DMS114 treated with DMSO at 0.1 percent for 48 hours (cell line): ENCODE measurements at regions not wholly inside any gene's neighbourhood (a gene's known extent, or its start where the extent isn't known, plus 50 kb on each side); places are given as distances from the start of the nearest gene placed in this dataset.
"Not testable (repeated sequence)": the region's sequence is repeated elsewhere in the genome, so short reads cannot be mapped to it uniquely, and the experiment has no call there.

Experiments used
- DNase-seq: peaks from one replicate; lab custom pipeline; 2025; ENCODE audit not compliant: unreplicated experiment; lab: John Stamatoyannopoulos, UW

GRCh38 chr11:135015966-135016365 is 603.9 kb upstream of the B3GAT1 start:
- no peak for DNase-seq

DNA sequence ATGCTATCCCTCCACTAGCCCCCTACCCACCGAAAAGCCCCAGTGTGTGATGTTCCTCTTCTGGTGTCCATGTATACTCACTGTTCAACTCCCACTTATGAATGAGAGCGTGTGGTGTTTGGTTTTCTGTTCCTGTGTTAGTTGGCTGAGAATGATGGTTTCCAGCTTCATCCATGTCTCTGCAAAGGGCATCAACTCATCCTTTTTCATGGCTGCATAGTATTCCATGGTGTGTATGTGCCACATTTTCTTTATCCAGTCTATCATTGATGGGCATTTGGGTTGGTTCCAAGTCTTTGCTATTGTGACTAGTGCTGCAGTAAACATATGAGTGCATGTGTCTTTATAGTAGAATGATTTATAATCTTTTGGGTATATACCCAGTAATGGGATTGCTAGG is 599.3 kb upstream of the B3GAT1 start:
- not testable (repeated sequence) for DNase-seq

GRCh38 chr11:135009125-135009524 is 597.1 kb upstream of the B3GAT1 start:
- DNase-seq = no peak

GRCh38 chr11:135008412-135008811 is 596.4 kb upstream of the B3GAT1 start:
- no peak for DNase-seq

DNA sequence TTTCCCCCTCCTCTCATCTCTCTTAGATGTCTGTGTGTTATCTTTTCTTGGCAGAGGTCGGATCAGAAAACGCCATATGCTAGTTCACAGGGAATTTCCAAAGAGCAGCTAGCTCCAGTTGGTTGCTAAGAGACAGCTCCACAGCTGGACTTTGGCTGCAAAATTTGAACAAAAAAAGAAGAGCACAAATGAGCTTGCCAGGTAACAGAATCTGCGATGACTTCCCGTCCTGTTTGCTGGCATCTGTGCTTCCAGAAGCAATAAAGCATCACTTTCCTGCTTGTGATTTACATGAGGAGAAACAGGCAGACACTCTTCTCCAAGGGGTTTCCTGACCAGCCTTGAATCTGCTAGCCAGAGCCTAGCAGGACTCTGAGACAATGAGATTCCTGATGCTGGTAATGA is 596.0 kb upstream of the B3GAT1 start:
- DNase-seq = no peak

- DNase-seq = no peak
These were observed 594.8 kb upstream of the B3GAT1 start for GRCh38 chr11:135006800-135007199.

DNA sequence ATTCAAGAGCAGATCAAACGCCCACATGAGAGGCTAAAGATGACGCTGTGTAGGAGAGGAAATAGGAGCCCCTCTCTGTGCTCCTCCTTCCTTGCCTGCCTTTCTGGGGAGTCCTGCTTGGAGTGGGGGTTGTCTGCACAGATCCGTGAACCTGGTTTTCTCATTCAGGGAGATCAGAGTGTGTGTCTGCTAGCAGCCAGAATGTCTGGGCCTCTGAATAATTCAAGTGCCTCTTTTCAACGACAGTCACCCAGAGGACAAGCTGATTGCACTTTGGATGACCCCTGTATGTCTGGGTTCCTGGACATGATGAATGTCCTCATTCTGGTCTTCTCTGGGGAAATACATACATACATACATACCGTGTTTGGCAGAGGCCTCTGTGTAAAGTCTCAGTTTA is 592.5 kb upstream of the B3GAT1 start:
- no peak for DNase-seq

DNA sequence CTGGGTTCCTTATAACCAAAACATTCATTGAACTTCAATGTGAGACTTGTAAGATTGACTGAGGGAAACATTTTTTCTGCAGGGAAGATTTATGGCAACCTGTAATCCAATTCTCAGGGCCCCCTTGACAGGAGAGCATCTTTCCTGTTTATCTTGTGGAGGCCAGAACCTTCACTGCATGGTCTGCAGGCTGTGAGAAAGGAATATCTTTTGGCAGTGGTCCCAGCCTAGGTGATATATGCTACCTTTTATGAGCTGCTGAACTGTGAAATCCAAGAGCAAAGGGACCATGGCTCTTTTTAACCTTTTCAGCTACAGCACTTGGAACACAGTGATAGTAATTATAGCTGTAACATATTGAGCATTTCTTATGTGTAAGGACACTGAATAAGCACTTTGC is 590.2 kb upstream of the B3GAT1 start:
- no peak for DNase-seq

DNA sequence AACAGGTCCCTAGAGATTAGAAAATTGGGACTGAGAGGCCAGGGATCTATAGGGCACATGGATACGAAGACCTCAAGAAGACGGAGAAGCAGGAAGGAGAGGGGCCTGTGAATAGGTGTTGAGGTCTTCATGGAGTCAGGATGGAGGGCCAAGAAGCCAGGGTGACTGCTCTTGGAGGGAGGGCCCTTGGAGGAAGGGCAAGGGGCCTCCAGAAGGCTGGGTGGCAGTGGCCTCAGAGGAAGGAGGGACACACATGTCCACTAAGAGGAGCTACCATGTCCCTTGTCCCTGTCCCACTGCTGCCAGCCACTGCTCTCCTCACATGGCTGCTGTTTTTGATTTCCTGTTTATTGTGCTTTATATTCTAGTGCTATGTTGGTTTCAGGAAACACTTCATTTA is 589.5 kb upstream of the B3GAT1 start:
- DNase-seq = no peak

DNA sequence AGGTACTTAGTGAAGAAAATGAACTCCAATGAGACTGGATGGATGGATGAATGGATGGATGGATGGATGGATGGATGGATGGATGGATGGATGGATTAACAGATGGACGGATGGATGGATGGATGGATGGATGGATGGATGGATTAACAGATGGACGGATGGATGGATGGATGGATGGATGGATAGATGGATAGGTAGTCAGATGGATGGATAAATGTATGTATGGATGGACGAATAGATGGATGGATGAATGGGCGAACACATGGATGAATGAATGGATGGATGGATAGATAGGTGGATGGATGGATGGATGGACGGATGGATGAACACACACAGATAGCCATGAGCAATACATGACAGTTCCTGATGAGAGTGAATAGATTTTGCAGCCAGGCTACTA is 589.0 kb upstream of the B3GAT1 start:
- not testable (repeated sequence) for DNase-seq

GRCh38 chr11:134999590-134999989 is 587.5 kb upstream of the B3GAT1 start:
- DNase-seq = no peak

DNA sequence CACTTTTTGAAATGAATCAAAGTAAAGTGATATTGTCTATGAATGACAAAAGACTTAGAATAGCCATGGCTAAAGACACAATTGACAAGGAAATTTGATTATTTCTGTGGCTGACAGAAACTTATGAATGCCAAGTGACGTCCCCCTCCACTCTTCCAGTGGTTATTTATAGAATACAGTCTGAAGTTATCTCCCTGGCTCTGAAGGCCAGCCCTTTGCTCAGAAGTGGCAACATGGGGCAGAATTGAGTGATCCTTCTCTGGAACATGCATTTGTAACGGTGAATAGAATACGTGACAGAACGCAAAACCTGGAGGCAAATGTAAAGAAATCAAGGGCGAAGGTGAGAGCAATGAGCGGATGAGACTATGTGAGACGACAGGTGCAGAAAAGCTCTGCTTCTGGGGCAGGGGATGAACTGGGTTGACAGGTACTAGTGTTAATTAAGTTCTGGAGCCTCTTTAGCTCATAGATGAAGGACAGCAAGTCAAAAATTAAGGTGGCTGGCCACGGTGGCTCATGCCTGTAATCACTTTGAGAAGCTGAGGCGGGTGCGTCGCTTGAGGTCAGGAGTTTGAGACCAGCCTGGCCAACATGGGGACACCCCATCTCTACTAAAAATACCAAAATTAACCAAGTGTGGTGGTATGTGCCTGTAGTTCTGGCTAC is 585.7 kb upstream of the B3GAT1 start:
- no peak for DNase-seq

- DNase-seq = no peak
These were observed 583.7 kb upstream of the B3GAT1 start for GRCh38 chr11:134995741-134996140.

- no peak for DNase-seq
These were observed 582.4 kb upstream of the B3GAT1 start for GRCh38 chr11:134994431-134994830.

GRCh38 chr11:134993691-134994243 is 581.7 kb upstream of the B3GAT1 start:
- no peak for DNase-seq

DNA sequence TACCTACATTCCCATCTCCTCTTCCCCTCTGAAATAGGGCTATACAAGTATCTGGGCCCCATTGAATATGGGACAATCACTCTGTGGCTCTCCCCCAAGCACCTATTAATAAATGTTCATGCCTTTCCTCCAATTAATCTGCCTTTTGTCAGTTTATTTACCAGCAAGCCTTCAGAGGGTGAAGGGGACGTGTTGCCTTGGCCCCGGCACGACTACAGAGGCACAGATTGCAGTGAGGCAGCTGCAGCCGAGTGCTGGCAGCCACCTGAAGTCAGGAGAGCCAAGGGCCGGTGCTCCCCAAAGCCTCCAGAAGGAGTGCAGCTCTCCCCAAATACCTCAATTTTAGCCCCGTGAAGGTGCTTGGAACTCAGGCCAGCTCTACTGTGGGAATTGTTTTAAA is 580.9 kb upstream of the B3GAT1 start:
- DNase-seq = no peak

- no peak for DNase-seq
These were observed 576.5 kb upstream of the B3GAT1 start for GRCh38 chr11:134988495-134988894.

- DNase-seq = no peak
These were observed 575.8 kb upstream of the B3GAT1 start for GRCh38 chr11:134987822-134988221.

DNA sequence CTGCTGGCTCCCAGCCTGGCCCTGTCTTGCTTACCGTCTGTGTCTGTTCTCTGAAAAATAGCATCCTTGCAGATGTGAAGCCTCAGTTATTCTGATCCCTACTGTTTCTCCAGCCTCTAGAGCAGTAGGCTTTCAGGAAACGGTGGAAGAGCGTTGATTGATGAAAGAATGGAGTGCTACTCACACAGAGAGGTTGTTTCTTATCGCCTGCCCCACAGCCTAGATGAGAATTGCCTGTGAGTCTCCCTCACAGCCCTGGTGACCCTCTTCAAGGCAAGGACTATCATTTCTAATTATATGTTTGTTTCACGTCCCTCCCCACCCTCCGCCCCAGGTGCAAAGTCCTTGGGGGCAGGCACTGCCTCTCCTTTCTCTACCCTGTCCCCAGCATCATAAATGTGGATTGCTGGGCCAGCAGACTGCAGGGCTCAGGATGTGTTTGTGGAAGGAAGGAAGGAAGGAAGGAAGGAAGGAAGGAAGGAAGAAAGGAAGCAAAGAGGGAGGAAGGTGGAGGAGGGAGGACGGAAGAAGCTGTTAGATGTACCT is 575.3 kb upstream of the B3GAT1 start:
- DNase-seq = no peak

DNA sequence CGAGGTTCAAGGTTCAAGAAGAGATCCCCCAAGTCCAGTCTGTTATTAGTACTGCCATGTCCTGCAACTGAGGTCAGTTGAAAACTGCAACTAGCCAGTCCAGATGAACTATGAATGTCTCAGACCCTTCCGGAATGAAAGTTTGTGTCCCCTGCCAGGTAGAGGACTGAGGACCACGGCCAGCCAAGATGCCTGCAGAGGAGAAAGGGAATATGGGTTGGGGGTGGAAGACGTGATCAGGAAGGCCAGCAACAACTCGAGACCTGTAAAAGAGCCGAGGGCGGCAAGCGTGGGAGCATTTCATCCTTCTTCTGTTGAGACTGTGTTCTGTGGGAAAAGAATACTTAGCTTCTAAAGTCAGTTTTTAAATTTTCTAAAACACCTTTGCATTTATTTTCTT is 572.4 kb upstream of the B3GAT1 start:
- no peak for DNase-seq

GRCh38 chr11:134982432-134982831 is 570.4 kb upstream of the B3GAT1 start:
- not testable (repeated sequence) for DNase-seq

DNA sequence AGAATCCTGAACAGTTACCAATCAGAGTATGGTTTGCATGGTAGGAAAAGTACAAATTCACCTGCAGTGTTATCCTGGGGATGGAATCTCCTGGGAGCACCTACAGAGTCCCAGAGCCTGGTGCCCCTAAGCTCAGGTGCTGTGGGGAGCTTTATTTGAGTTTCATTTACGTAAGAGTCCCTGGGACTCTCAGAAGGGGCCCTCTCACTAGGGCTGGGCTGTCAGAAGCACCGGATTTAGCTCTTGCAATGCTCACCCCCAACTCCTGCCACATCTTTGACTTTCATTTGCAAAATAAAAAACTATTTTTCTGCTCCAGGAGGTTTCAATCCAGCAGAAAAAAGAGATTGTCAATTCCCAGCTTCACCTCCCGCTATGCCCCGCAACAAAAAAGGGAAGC is 569.8 kb upstream of the B3GAT1 start:
- no peak for DNase-seq
